IMR-90 (cell line): ENCODE measurements at regions not wholly inside any gene's neighbourhood (a gene's known extent, or its start where the extent isn't known, plus 50 kb on each side); places are given as distances from the start of the nearest gene placed in this dataset.

Experiments used
- CEBPB ChIP-seq: IDR thresholded peaks from 2 replicates; pipeline ENCODE4 v1.6.1; 2012; ENCODE audit warnings: low read depth, low read length, improper control_type of control experiment
- CTCF ChIP-seq: conservative IDR thresholded peaks from 2 replicates; pipeline ENCODE4 v1.5.1; 2012; ENCODE audit warnings: mild to moderate bottlenecking, low read depth, low read length, improper control_type of control experiment
- FOS ChIP-seq: fragments of 150-350 bp; IDR thresholded peaks from 2 replicates; pipeline ENCODE4 v1.6.1; 2016; ENCODE audit warnings: low read depth, low read length
- POLR2A ChIP-seq: IDR thresholded peaks from 2 replicates; pipeline ENCODE4 v1.6.1; 2012; ENCODE audit warnings: mild to moderate bottlenecking, low read depth, low read length
- RFX5 ChIP-seq: IDR thresholded peaks from 2 replicates; pipeline ENCODE4 v1.8.0; 2012; ENCODE audit warnings: low read depth, mild to moderate bottlenecking, low read length, moderate library complexity
- SMC3 ChIP-seq: fragments of 150-350 bp; IDR thresholded peaks from 2 replicates; pipeline ENCODE4 v1.6.1; 2016; ENCODE audit warnings: low read depth, mild to moderate bottlenecking, antibody characterized with exemption, low read length, moderate library complexity

- no peak for TF ChIP-seq POLR2A
- no peak for TF ChIP-seq RFX5
- TF ChIP-seq CTCF: no peak
- no peak for TF ChIP-seq SMC3
- TF ChIP-seq CEBPB: no peak
- TF ChIP-seq FOS: no peak
Measured at GRCh38 chr17:14429084-14429483, 128.2 kb downstream of the HS3ST3B1 start.
